Gastroesophageal sphincter (tissue), 3 donors: ENCODE measurements at regions not wholly inside any gene's neighbourhood (a gene's known extent, or its start where the extent isn't known, plus 50 kb on each side); places are given as distances from the start of the nearest gene placed in this dataset.

Source experiments
- EP300 ChIP-seq: sonication (generic); formaldehyde crosslinking; IDR thresholded peaks from one replicate; pipeline ENCODE4 v1.6.1; 2017; ENCODE audit warnings: antibody characterized with exemption, mild to moderate bottlenecking
- POLR2AphosphoS5 ChIP-seq: sonication (generic); formaldehyde crosslinking; IDR thresholded peaks from one replicate; pipeline ENCODE4 v1.6.1; 2017; ENCODE audit warnings: antibody characterized with exemption
- TF ChIP-seq, protein P1 (sequence below), 4 experiments: fragments of 200-600 bp in 2 of 4; fragments of 450-650 bp in 2 of 4; sonication (generic) in 1 of 4; IDR thresholded peaks; one replicate each; pipeline ENCODE4 v1.5.1; 2017 to 2019; ENCODE audit warnings: antibody characterized with exemption in 4 of 4, mild to moderate bottlenecking in 2 of 4, moderate library complexity in 2 of 4

DNA sequence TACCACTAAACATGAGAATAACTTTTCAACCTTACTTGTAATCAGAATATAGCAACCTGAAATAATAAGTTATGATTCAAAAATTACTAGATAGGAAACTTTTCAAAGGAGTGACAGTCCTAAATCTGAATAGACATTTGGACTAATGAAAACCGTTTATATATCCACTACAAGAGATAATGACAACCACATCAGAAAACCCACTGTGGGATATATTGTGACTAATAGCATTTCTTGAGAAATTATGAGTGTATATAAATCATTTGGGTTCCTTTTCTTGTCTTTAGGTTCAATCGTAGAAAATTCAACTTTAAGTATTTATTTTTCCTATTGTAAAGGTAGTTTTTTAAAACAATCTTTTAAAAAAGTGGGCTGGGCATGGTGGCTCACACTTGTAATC lies 170.2 kb upstream of the PRSS58 start:
- TF ChIP-seq, protein P1, sequence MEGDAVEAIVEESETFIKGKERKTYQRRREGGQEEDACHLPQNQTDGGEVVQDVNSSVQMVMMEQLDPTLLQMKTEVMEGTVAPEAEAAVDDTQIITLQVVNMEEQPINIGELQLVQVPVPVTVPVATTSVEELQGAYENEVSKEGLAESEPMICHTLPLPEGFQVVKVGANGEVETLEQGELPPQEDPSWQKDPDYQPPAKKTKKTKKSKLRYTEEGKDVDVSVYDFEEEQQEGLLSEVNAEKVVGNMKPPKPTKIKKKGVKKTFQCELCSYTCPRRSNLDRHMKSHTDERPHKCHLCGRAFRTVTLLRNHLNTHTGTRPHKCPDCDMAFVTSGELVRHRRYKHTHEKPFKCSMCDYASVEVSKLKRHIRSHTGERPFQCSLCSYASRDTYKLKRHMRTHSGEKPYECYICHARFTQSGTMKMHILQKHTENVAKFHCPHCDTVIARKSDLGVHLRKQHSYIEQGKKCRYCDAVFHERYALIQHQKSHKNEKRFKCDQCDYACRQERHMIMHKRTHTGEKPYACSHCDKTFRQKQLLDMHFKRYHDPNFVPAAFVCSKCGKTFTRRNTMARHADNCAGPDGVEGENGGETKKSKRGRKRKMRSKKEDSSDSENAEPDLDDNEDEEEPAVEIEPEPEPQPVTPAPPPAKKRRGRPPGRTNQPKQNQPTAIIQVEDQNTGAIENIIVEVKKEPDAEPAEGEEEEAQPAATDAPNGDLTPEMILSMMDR (IDR thresholded peaks at IDR 0.05): no peak
- no peak for TF ChIP-seq POLR2AphosphoS5
- TF ChIP-seq EP300: no peak
